Testis (tissue), 2 donors: ENCODE measurements at regions not wholly inside any gene's neighbourhood (a gene's known extent, or its start where the extent isn't known, plus 50 kb on each side); places are given as distances from the start of the nearest gene placed in this dataset.

Source experiments
- CTCF ChIP-seq, 3 experiments: fragments of 450-650 bp in 2 of 3; fragments of 200-600 bp in 1 of 3; sonication (generic) in 1 of 3; IDR thresholded peaks; one replicate each; pipeline ENCODE4 v1.5.1; 2016 to 2019; ENCODE audit warnings: antibody characterized with exemption in 3 of 3, mild to moderate bottlenecking in 2 of 3, moderate library complexity in 1 of 3
- POLR2A ChIP-seq: fragments of 450-650 bp; IDR thresholded peaks from one replicate; pipeline ENCODE4 v1.6.1; 2017; ENCODE audit warnings: antibody characterized with exemption, mild to moderate bottlenecking, moderate library complexity

- TF ChIP-seq CTCF (IDR thresholded peaks at IDR 0.05) = no peak
- TF ChIP-seq POLR2A = no peak
Observed at GRCh38 chr3:14346191-14346590, 56.2 kb upstream of the SLC6A6 start.
